ENCODE measurements at regions not wholly inside any gene's neighbourhood (a gene's known extent, or its start where the extent isn't known, plus 50 kb on each side); places are given as distances from the start of the nearest gene placed in this dataset.

DNA sequence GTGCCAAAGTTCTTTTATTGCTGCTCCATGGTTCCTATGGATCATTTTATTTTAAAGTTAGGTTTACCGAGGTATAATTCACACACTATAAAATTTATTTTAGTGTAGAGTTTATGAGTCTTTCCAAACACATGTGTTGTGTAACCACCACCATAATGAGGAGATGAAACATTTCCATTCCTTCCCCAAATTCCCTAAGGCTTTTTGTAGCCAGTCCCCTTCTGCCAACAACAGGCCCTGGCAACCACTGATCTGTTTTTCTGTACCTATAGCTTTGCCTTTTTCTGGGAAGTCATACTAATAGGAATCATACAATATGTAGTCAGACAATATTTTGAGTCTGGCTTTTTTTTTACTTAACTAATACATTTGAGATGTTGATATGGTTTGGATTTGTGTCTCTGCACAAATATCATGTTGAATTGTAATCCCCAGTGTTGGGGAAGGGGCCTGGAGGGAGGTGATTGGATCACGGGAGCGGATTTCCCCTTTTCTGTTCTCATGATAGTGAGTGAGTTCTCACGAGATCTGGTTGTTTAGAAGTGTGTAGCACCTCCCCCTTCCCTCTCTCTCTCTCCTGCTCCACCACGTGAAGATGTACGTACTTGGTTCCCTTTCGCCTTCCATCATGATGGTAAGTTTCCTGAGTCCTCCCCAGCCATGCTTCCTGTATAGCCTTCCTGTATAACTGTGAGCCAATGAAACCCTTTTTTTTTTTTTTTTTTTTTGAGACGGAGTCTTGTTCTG is 59.6 kb upstream of the DHX15 start:
- TF ChIP-seq, protein P1, sequence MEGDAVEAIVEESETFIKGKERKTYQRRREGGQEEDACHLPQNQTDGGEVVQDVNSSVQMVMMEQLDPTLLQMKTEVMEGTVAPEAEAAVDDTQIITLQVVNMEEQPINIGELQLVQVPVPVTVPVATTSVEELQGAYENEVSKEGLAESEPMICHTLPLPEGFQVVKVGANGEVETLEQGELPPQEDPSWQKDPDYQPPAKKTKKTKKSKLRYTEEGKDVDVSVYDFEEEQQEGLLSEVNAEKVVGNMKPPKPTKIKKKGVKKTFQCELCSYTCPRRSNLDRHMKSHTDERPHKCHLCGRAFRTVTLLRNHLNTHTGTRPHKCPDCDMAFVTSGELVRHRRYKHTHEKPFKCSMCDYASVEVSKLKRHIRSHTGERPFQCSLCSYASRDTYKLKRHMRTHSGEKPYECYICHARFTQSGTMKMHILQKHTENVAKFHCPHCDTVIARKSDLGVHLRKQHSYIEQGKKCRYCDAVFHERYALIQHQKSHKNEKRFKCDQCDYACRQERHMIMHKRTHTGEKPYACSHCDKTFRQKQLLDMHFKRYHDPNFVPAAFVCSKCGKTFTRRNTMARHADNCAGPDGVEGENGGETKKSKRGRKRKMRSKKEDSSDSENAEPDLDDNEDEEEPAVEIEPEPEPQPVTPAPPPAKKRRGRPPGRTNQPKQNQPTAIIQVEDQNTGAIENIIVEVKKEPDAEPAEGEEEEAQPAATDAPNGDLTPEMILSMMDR (IDR thresholded peaks at IDR 0.05): no peak
- no peak for TF ChIP-seq POLR2A (IDR thresholded peaks at IDR 0.05)
